HepG2 (cell line): ENCODE measurements at regions not wholly inside any gene's neighbourhood (a gene's known extent, or its start where the extent isn't known, plus 50 kb on each side); places are given as distances from the start of the nearest gene placed in this dataset.

Experiments
- AHR ChIP-seq: IDR thresholded peaks from 2 replicates; pipeline ENCODE4 v1.6.1; 2018; ENCODE audit warnings: missing genetic modification reagents, missing compliant biosample characterization
- ATF3 ChIP-seq: sonication (generic); formaldehyde crosslinking; IDR thresholded peaks from 2 replicates; pipeline ENCODE4 v1.4.0; 2020; ENCODE audit warnings: missing genetic modification reagents
- BRF2 ChIP-seq: sonication (generic); formaldehyde crosslinking; IDR thresholded peaks from 2 replicates; pipeline ENCODE4 v1.8.1; 2022; ENCODE audit warnings: mild to moderate bottlenecking, missing genetic modification reagents
- CREB1 ChIP-seq, 2 experiments: fragments of 450-650 bp in 1 of 2; IDR thresholded peaks; 2 replicates each; pipeline ENCODE4 v1.6.1; 2016 to 2017; ENCODE audit warnings: control low read depth in 1 of 2, mild to moderate bottlenecking in 1 of 2, missing compliant biosample characterization in 1 of 2, missing genetic modification characterization in 1 of 2
- HMGA1 ChIP-seq: sonication (generic); formaldehyde crosslinking; conservative IDR thresholded peaks from 2 replicates; pipeline ENCODE4 v1.4.0; 2020; ENCODE audit warnings: missing genetic modification reagents
- HOXD1 ChIP-seq: sonication (generic); formaldehyde crosslinking; IDR thresholded peaks from 2 replicates; pipeline ENCODE4 v1.5.0; 2020; ENCODE audit warnings: missing genetic modification reagents
- LRRFIP1 ChIP-seq: sonication (generic); formaldehyde crosslinking; conservative IDR thresholded peaks from 2 replicates; pipeline ENCODE4 v1.4.0; 2020; ENCODE audit warnings: missing genetic modification reagents
- MZF1 ChIP-seq: sonication (generic); formaldehyde crosslinking; IDR thresholded peaks from 2 replicates; pipeline ENCODE4 v1.8.1; 2023; ENCODE audit warnings: mild to moderate bottlenecking, missing genetic modification reagents, borderline replicate concordance
- RERE ChIP-seq: IDR thresholded peaks from 2 replicates; pipeline ENCODE4 v1.6.1; 2016; ENCODE audit warnings: low read depth, missing genetic modification reagents, missing compliant biosample characterization
- REXO4 ChIP-seq: sonication (generic); formaldehyde crosslinking; IDR thresholded peaks from 2 replicates; pipeline ENCODE4 v1.8.0; 2022; ENCODE audit warnings: missing genetic modification reagents, mild to moderate bottlenecking, borderline replicate concordance
- SMARCE1 ChIP-seq: fragments of 450-650 bp; IDR thresholded peaks from 2 replicates; pipeline ENCODE4 v1.6.1; 2017; ENCODE audit warnings: borderline replicate concordance
- ZNF275 ChIP-seq: sonication (generic); formaldehyde crosslinking; IDR thresholded peaks from 2 replicates; pipeline ENCODE4 v1.8.0; 2022; ENCODE audit warnings: missing genetic modification reagents, mild to moderate bottlenecking, inconsistent platforms, borderline replicate concordance
- ZNF329 ChIP-seq: sonication (generic); formaldehyde crosslinking; IDR thresholded peaks from 2 replicates; pipeline ENCODE4 v1.9.0; 2021; ENCODE audit warnings: low read depth, mild to moderate bottlenecking, missing genetic modification reagents
- ZNF343 ChIP-seq: sonication (generic); formaldehyde crosslinking; IDR thresholded peaks from 2 replicates; pipeline ENCODE4 v1.4.0; 2020; ENCODE audit warnings: mild to moderate bottlenecking, missing genetic modification reagents
- ZNF362 ChIP-seq: sonication (generic); formaldehyde crosslinking; IDR thresholded peaks from 2 replicates; pipeline ENCODE4 v1.4.0; 2020; ENCODE audit warnings: missing genetic modification reagents, mild to moderate bottlenecking, borderline replicate concordance
- ZNF468 ChIP-seq: sonication (generic); formaldehyde crosslinking; IDR thresholded peaks from 2 replicates; pipeline ENCODE4 v1.8.0; 2022; ENCODE audit warnings: mild to moderate bottlenecking, moderate library complexity, missing genetic modification reagents
- ZNF570 ChIP-seq: sonication (generic); formaldehyde crosslinking; IDR thresholded peaks from 2 replicates; pipeline ENCODE4 v1.4.0; 2020; ENCODE audit warnings: mild to moderate bottlenecking, missing genetic modification reagents, borderline replicate concordance
- ZNF775 ChIP-seq: sonication (generic); formaldehyde crosslinking; IDR thresholded peaks from 2 replicates; pipeline ENCODE4 v1.4.0; 2020; ENCODE audit warnings: missing genetic modification reagents, mild to moderate bottlenecking, moderate library complexity, borderline replicate concordance

- TF ChIP-seq RERE (CRISPR knock-in tag): peak; percentile 64; the same call in 1 of the 2 replicates
- no peak for TF ChIP-seq BRF2 (CRISPR knock-in tag)
- no peak for TF ChIP-seq CREB1 (IDR thresholded peaks at IDR 0.05)
- TF ChIP-seq CREB1 (CRISPR knock-in tag; IDR thresholded peaks at IDR 0.05): no peak; the same call in 1 of the 2 replicates
- no peak for TF ChIP-seq ZNF275
- TF ChIP-seq SMARCE1: no peak
- TF ChIP-seq ZNF468: no peak
- peak; percentile 70 for TF ChIP-seq ATF3 (CRISPR knock-in tag)
- no peak for TF ChIP-seq ZNF362
- TF ChIP-seq ZNF775 (CRISPR knock-in tag): no peak
- no peak for TF ChIP-seq ZNF343 (CRISPR knock-in tag)
- no peak for TF ChIP-seq MZF1 (CRISPR knock-in tag)
- TF ChIP-seq HMGA1: no peak
- no peak for TF ChIP-seq REXO4 (CRISPR knock-in tag)
- TF ChIP-seq LRRFIP1: no peak
- no peak for TF ChIP-seq AHR (CRISPR knock-in tag)
- no peak for TF ChIP-seq ZNF329 (CRISPR knock-in tag)
- 0 out of 2 replicates have a peak, but pooled peaks have one; percentile 24 for TF ChIP-seq HOXD1 (CRISPR knock-in tag)
- no peak for TF ChIP-seq ZNF570 (CRISPR knock-in tag)
Measured at GRCh38 chr3:20320489-20320888, 134.5 kb upstream of the SGO1 start (continued).
